HEK293T (cell line): ENCODE measurements at regions not wholly inside any gene's neighbourhood (a gene's known extent, or its start where the extent isn't known, plus 50 kb on each side); places are given as distances from the start of the nearest gene placed in this dataset.
"Not testable (repeated sequence)": the region's sequence is repeated elsewhere in the genome, so short reads cannot be mapped to it uniquely, and the experiment has no call there.

Experiments
- ARNT ChIP-seq: fragments of 450-650 bp; IDR thresholded peaks from 2 replicates; pipeline ENCODE4 v1.6.1; 2017; ENCODE audit warnings: mild to moderate bottlenecking
- BHLHE40 ChIP-seq: fragments of 450-650 bp; IDR thresholded peaks from 2 replicates; pipeline ENCODE4 v1.6.1; 2016; ENCODE audit warnings: mild to moderate bottlenecking, moderate library complexity, borderline replicate concordance
- FOXA1 ChIP-seq: fragments of 450-650 bp; IDR thresholded peaks from 2 replicates; pipeline ENCODE4 v1.6.1; 2016; ENCODE audit warnings: mild to moderate bottlenecking
- FOXM1 ChIP-seq: fragments of 450-650 bp; IDR thresholded peaks from 2 replicates; pipeline ENCODE4 v1.6.1; 2017; ENCODE audit warnings: mild to moderate bottlenecking, borderline replicate concordance
- HDGF ChIP-seq: fragments of 450-650 bp; IDR thresholded peaks from 2 replicates; pipeline ENCODE4 v1.6.1; 2017; ENCODE audit warnings: antibody characterized with exemption, borderline replicate concordance
- L3MBTL2 ChIP-seq: fragments of 450-650 bp; conservative IDR thresholded peaks from 2 replicates; pipeline ENCODE4 v1.6.1; 2016; ENCODE audit warnings: mild to moderate bottlenecking
- NFRKB ChIP-seq: fragments of 450-650 bp; IDR thresholded peaks from 2 replicates; pipeline ENCODE4 v1.6.1; 2016; ENCODE audit warnings: mild to moderate bottlenecking, moderate library complexity
- PKNOX1 ChIP-seq: fragments of 450-650 bp; IDR thresholded peaks from 2 replicates; pipeline ENCODE4 v1.6.1; 2016
- SUZ12 ChIP-seq: fragments of 450-650 bp; IDR thresholded peaks from 2 replicates; pipeline ENCODE4 v1.6.1; 2016; ENCODE audit warnings: mild to moderate bottlenecking
- ZNF384 ChIP-seq: fragments of 450-650 bp; IDR thresholded peaks from 2 replicates; pipeline ENCODE4 v1.6.1; 2016

- not testable (repeated sequence) for TF ChIP-seq SUZ12, FOXM1, ARNT, HDGF, BHLHE40, PKNOX1, FOXA1, NFRKB, L3MBTL2, ZNF384
Measured at GRCh38 chr4:18602610-18603009, 581.1 kb upstream of the LCORL start.
